ENCODE measurements at regions not wholly inside any gene's neighbourhood (a gene's known extent, or its start where the extent isn't known, plus 50 kb on each side); places are given as distances from the start of the nearest gene placed in this dataset.

DNA sequence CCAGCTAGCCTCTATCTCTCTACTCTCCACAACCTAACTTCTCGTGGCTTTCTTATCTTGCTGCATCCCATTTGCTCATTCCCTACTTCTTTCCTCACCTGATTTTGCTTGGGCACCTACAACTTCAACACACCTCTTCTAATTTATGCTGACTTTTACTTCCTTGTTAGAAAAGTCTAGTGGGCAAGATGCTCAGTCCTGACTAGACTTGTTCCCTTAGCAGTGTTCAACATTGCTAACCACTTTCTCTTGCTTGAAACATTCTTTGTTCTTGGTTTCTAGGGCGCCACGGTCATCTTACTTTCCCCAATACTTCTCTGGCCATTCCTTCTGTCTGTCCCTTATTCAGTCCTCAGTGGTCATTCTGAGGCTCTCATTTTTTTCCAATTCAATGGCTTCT is 454.7 kb upstream of the CWC22 start:
- TF ChIP-seq POLR2A (IDR thresholded peaks at IDR 0.05) = no peak
- TF ChIP-seq POLR2AphosphoS5 (IDR thresholded peaks at IDR 0.05) = no peak
- TF ChIP-seq, protein P1, sequence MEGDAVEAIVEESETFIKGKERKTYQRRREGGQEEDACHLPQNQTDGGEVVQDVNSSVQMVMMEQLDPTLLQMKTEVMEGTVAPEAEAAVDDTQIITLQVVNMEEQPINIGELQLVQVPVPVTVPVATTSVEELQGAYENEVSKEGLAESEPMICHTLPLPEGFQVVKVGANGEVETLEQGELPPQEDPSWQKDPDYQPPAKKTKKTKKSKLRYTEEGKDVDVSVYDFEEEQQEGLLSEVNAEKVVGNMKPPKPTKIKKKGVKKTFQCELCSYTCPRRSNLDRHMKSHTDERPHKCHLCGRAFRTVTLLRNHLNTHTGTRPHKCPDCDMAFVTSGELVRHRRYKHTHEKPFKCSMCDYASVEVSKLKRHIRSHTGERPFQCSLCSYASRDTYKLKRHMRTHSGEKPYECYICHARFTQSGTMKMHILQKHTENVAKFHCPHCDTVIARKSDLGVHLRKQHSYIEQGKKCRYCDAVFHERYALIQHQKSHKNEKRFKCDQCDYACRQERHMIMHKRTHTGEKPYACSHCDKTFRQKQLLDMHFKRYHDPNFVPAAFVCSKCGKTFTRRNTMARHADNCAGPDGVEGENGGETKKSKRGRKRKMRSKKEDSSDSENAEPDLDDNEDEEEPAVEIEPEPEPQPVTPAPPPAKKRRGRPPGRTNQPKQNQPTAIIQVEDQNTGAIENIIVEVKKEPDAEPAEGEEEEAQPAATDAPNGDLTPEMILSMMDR (IDR thresholded peaks at IDR 0.05) = no peak
- no peak for TF ChIP-seq EP300 (IDR thresholded peaks at IDR 0.05)
- 86 to 91% methylated on average over 3 of the region's 3 CpGs for WGBS, 2 donors
- intact Hi-C loops (cut with DNase I) = no loop called here
- H3K36me3 ChIP-seq = no peaks in the 10 kb centered on the region
- DNase-seq = no peak
- H3K27ac ChIP-seq = no peak overlapping the region
- H3K4me1 ChIP-seq = no peaks in the 10 kb centered on the region
- H3K4me3 ChIP-seq = no peak overlapping the region
- no peaks in the 10 kb centered on the region for H3K9me3 ChIP-seq
- no peaks in the 10 kb centered on the region for H3K27me3 ChIP-seq

DNA sequence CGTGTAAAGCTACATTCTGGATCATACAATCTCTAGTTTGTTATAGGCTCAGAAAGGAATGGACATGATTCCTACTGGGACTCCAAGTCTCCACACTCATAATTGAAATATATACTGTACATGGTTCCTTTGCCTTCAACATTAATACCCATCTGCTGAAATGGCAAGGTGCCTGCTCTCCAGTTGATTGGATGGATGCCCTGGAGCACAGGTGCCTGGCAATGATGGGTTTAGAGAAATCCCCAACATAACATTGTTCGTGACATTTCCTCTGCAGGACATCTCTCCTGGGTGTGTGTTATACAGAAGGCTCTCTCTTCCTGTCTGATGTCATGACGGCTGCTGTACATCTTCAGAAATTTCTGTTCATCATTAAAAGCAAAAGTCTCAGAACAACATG is 449.7 kb upstream of the CWC22 start:
- Histone ChIP-seq H3K4me3 (no peak overlapping the region), H3K9me3 (no peaks in the 10 kb centered on the region), H3K36me3 (no peaks in the 10 kb centered on the region), H3K4me1 (no peaks in the 10 kb centered on the region), H3K27me3 (no peaks in the 10 kb centered on the region), H3K27ac (no peak overlapping the region)
- no peak for DNase-seq
- TF ChIP-seq POLR2AphosphoS5 (IDR thresholded peaks at IDR 0.05) (no peak), POLR2A (IDR thresholded peaks at IDR 0.05) (no peak), EP300 (IDR thresholded peaks at IDR 0.05) (no peak)
- TF ChIP-seq, protein P1 (IDR thresholded peaks at IDR 0.05) = no peak
- intact Hi-C loops (cut with DNase I) = no loop called here
- WGBS, 2 donors = 79 to 88% methylated on average over 3 of the region's 3 CpGs

- Histone ChIP-seq H3K36me3 (no peaks in the 10 kb centered on the region), H3K4me3 (no peak overlapping the region), H3K27ac (no peak overlapping the region), H3K27me3 (no peaks in the 10 kb centered on the region), H3K4me1 (no peaks in the 10 kb centered on the region), H3K9me3 (no peaks in the 10 kb centered on the region)
- TF ChIP-seq, protein P1 (IDR thresholded peaks at IDR 0.05) = no peak
- TF ChIP-seq POLR2A (IDR thresholded peaks at IDR 0.05) (no peak), POLR2AphosphoS5 (IDR thresholded peaks at IDR 0.05) (no peak), EP300 (IDR thresholded peaks at IDR 0.05) (no peak)
- intact Hi-C loops (cut with DNase I) = no loop called here
- no peak for DNase-seq
Observed at GRCh38 chr2:180450841-180451240, 443.7 kb upstream of the CWC22 start.

GRCh38 chr2:180449171-180449915 is 442.2 kb upstream of the CWC22 start:
- TF ChIP-seq EP300 (IDR thresholded peaks at IDR 0.05) (no peak), POLR2AphosphoS5 (IDR thresholded peaks at IDR 0.05) (no peak), POLR2A (IDR thresholded peaks at IDR 0.05) (no peak)
- TF ChIP-seq, protein P1 (IDR thresholded peaks at IDR 0.05) = no peak
- 85 to 86% methylated on average over 3 of the region's 3 CpGs for WGBS, 2 donors

GRCh38 chr2:180446492-180446891 is 439.4 kb upstream of the CWC22 start:
- H3K27me3 ChIP-seq = no peaks in the 10 kb centered on the region
- no peaks in the 10 kb centered on the region for H3K4me1 ChIP-seq
- H3K27ac ChIP-seq = no peak overlapping the region
- no peaks in the 10 kb centered on the region for H3K36me3 ChIP-seq
- H3K4me3 ChIP-seq = no peak overlapping the region
- 88 to 90% methylated on average over 6 of the region's 6 CpGs for WGBS, 2 donors
- intact Hi-C loops (cut with DNase I) = no loop called here
- TF ChIP-seq, protein P1 (IDR thresholded peaks at IDR 0.05) = no peak
- no peak for TF ChIP-seq POLR2A (IDR thresholded peaks at IDR 0.05)
- no peak for TF ChIP-seq EP300 (IDR thresholded peaks at IDR 0.05)
- TF ChIP-seq POLR2AphosphoS5 (IDR thresholded peaks at IDR 0.05) = no peak
- H3K9me3 ChIP-seq = no peaks in the 10 kb centered on the region
- DNase-seq = no peak

More at GRCh38 chr2:180449171-180449915, 442.2 kb upstream of the CWC22 start:
- H3K27me3 ChIP-seq = no peaks in the 10 kb centered on the region
- no peaks in the 10 kb centered on the region for H3K36me3 ChIP-seq
- DNase-seq = no peak
- no peak overlapping the region for H3K27ac ChIP-seq
- intact Hi-C loops (cut with DNase I) = no loop called here
- H3K4me3 ChIP-seq = no peak overlapping the region
- no peaks in the 10 kb centered on the region for H3K9me3 ChIP-seq
- H3K4me1 ChIP-seq = no peaks in the 10 kb centered on the region

All from sigmoid colon (tissue), 6 donors.